H4 (cell line): ENCODE measurements at regions not wholly inside any gene's neighbourhood (a gene's known extent, or its start where the extent isn't known, plus 50 kb on each side); places are given as distances from the start of the nearest gene placed in this dataset.

ENCODE experiments used
- DNase-seq: peaks from one replicate; pipeline ENCODE4 v3.0.0-alpha.2; 2015; ENCODE audit warnings: low spot score

- DNase-seq: no peak
These were observed 200.9 kb upstream of the PKDCC start for GRCh38 chr2:41846962-41847361.

GRCh38 chr2:41847744-41848441, 199.9 kb upstream of the PKDCC start:
- DNase-seq: peak; percentile 30

- DNase-seq: no peak
These were observed 196.3 kb upstream of the PKDCC start for GRCh38 chr2:41851554-41851953.

GRCh38 chr2:41853427-41854191, 194.2 kb upstream of the PKDCC start:
- DNase-seq: peak; percentile 42

GRCh38 chr2:41854227-41854626, 193.6 kb upstream of the PKDCC start:
- DNase-seq: no peak

GRCh38 chr2:41856946-41857345, 190.9 kb upstream of the PKDCC start:
- no peak for DNase-seq

GRCh38 chr2:41859615-41860514, 188.0 kb upstream of the PKDCC start:
- no peak for DNase-seq

- no peak for DNase-seq
These were observed 184.8 kb upstream of the PKDCC start for GRCh38 chr2:41863062-41863461.

- DNase-seq: no peak
These were observed 182.6 kb upstream of the PKDCC start for GRCh38 chr2:41865263-41865662.

GRCh38 chr2:41867553-41867952, 180.3 kb upstream of the PKDCC start:
- DNase-seq: no peak

- peak; percentile 48 for DNase-seq
These were observed 178.1 kb upstream of the PKDCC start for GRCh38 chr2:41869542-41870264.

GRCh38 chr2:41870265-41870585, 177.6 kb upstream of the PKDCC start:
- DNase-seq: no peak

- DNase-seq: no peak
These were observed 176.7 kb upstream of the PKDCC start for GRCh38 chr2:41871080-41871479.

GRCh38 chr2:41872646-41873045, 175.2 kb upstream of the PKDCC start:
- DNase-seq: peak; percentile 47

GRCh38 chr2:41873102-41874031, 174.5 kb upstream of the PKDCC start:
- no peak for DNase-seq

- DNase-seq: no peak
These were observed 170.6 kb upstream of the PKDCC start for GRCh38 chr2:41877114-41877678.

- no peak for DNase-seq
These were observed 169.8 kb upstream of the PKDCC start for GRCh38 chr2:41878056-41878455.

GRCh38 chr2:41878716-41879234, 169.0 kb upstream of the PKDCC start:
- no peak for DNase-seq

- no peak for DNase-seq
These were observed 168.4 kb upstream of the PKDCC start for GRCh38 chr2:41879235-41879916.
